GM12874 (cell line): ENCODE measurements at regions not wholly inside any gene's neighbourhood (a gene's known extent, or its start where the extent isn't known, plus 50 kb on each side); places are given as distances from the start of the nearest gene placed in this dataset.

Source experiments
- TF ChIP-seq, protein P1 (sequence below): IDR thresholded peaks from 2 replicates; pipeline ENCODE4 v1.5.1; 2011; ENCODE audit warnings: low read depth, mild to moderate bottlenecking, control low read depth, low read length, moderate library complexity; ENCODE audit not compliant: insufficient read depth

- TF ChIP-seq, protein P1, sequence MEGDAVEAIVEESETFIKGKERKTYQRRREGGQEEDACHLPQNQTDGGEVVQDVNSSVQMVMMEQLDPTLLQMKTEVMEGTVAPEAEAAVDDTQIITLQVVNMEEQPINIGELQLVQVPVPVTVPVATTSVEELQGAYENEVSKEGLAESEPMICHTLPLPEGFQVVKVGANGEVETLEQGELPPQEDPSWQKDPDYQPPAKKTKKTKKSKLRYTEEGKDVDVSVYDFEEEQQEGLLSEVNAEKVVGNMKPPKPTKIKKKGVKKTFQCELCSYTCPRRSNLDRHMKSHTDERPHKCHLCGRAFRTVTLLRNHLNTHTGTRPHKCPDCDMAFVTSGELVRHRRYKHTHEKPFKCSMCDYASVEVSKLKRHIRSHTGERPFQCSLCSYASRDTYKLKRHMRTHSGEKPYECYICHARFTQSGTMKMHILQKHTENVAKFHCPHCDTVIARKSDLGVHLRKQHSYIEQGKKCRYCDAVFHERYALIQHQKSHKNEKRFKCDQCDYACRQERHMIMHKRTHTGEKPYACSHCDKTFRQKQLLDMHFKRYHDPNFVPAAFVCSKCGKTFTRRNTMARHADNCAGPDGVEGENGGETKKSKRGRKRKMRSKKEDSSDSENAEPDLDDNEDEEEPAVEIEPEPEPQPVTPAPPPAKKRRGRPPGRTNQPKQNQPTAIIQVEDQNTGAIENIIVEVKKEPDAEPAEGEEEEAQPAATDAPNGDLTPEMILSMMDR: no peak
Measured at GRCh38 chr14:23725980-23726710, 90.0 kb downstream of the DHRS2 start.

DNA sequence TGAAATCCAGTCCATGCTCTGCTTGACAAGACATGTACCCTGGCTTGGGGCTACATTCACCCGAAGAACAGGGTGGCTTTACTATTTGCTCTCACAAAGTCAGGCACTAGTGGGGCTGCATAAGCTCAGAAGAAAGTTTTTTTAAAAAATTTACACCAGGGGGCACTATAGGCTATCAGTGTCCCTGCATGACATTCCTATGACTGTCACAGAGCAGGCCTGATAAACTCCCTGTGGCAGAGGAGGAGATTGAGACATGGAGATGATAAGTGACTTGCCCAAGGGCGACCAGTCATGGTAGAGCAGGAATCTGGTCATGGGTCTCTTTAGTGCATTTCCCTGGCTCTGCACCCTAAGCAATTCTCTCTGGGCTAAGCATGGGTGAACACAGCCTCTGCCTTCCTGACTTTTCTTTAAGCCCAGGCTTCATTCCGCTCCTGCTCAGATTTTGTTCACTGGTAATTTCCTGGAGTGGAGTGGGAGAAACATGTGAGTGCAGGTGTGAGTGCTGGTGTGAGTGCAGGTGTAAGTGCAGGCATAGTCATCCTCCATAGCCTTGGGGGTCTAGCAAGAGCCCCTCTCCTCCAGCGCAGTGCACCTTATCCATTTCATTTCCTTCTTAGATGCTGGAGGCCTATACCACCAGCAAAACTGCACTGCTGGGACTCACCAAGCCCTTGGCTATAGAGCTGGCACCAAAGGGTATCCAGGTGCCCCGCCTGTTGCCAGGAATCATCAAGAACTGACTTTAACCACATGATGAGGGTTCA, 91.6 kb downstream of the DHRS2 start:
- TF ChIP-seq, protein P1: peak; percentile 31; the same call in 1 of the 2 replicates

DNA sequence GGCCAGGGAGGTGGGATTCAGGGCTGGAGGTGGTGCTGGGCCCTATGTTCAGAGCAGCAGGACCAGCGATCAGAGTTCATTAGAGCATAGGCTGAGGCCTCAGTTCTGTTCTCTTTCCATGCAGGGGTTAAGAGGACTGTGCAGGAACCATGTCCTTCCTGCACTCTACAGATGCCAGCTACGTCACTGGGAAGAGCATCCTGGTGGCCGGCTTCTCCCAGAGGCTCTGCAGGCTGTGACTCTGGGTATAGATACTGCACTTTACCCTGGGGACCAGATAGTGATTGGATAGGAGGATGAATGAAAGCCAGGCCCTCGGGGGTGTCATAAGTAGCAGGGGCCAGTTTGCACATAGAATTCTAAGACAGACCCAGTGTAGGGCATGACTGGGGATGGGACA, 92.6 kb downstream of the DHRS2 start:
- TF ChIP-seq, protein P1: no peak

DNA sequence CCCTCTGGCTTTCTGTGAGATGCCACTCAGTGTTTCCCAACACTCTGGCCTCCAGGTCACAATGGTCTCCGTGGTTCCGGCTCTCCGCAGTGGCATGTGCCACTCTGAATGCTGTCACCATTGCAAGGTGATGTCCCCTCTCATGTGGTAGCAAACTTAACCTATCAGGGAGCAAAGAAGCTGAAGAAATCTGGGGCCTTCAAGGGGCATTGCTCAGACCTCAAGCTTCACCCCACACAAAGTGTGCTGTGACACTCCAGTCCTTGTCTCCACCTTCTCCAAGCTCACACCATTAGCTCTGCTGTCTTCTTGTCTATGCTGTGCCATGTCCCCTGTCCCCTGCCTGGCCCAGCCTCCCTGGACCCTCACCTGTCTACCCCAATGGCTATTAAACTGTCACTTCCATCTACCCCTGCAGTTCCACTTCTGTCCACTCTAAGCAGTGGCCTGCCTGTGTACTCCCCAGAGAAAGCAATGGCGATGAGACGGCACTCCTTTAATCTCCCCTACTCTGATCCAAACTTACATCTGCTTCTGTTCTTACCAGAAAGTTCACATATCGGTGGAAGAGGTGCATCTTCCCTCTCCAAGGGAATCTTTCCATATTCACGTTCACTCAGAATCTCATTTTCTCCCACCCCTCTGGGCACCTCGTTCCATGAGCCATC, 93.7 kb downstream of the DHRS2 start:
- TF ChIP-seq, protein P1: peak; percentile 15; the same call in 1 of the 2 replicates

DNA sequence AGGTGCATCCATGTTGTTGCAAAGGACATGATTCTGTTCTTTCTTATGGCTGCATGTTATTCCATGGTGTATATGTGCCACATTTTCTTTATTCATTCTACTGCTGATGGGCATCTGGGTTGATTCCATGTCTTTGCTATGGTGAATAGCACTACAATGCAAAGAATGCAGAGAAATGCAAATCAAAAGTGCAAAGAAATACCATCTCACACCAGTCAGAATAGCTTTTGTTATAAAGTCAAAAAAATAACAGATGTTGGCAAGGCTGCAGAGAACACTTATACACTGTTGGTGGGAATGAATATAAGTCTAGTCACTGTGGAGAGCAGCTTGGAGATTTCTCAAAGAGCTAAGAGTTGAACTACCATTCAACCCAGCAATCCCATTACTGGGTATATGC, 99.2 kb downstream of the DHRS2 start:
- TF ChIP-seq, protein P1: no peak

DNA sequence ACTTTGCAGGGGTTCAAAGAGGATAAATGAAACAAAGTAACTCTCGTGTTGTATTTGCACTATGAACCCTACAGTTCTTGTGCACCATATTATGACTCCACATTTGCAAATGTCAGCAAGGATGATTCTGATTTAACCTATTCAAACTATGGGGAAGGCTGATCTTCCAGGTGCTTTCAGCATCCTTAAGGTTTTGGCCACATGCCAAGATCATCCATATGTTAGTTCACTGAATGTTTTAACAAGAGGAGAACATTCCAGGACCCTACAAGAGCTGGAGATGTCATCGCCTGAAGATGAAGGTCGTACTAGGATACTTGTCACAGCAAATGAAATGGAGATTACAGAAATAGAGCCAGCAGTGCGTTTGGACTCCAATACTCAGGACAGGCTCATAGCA, 114.2 kb downstream of the DHRS2 start:
- TF ChIP-seq, protein P1: no peak

GRCh38 chr14:23751616-23752015, 115.5 kb downstream of the DHRS2 start:
- TF ChIP-seq, protein P1: no peak
